Panc1 (cell line): ENCODE measurements at regions not wholly inside any gene's neighbourhood (a gene's known extent, or its start where the extent isn't known, plus 50 kb on each side); places are given as distances from the start of the nearest gene placed in this dataset.

Experiments
- ATAC-seq: fragments of 200-7000 bp; cut with Tn5 transposase; 2 replicates; pipeline ENCODE4 v1.9.1; 2020; ENCODE audit warnings: mild to moderate bottlenecking, moderate library complexity
- BruUV-seq: library from RNA; stranded (reverse); fragments of 400-500 nt; replicated peaks from 2 replicates; lab custom pipeline; 2021; lab: Mats Ljungman, UMichigan
- CTCF ChIA-PET: fragments of 300-600 bp; sonication (Branson Sonifier 250); formaldehyde crosslinking; loops from one replicate; lab custom pipeline; 2022; ENCODE audit warnings: antibody characterized with exemption; lab: Charles Lee
- POLR2A ChIA-PET: fragments of 300-600 bp; sonication (Branson Sonifier 250); formaldehyde crosslinking; loops from one replicate; lab custom pipeline; 2022; ENCODE audit warnings: antibody characterized with exemption; lab: Charles Lee
- DNase-seq: peaks from one replicate; pipeline ENCODE4 v3.0.0-alpha.2; 2010; ENCODE audit warnings: low read depth, low spot score
- H3K27ac ChIP-seq: 2 replicates; pipeline ENCODE4 v1.5.1; 2011; ENCODE audit warnings: mild to moderate bottlenecking, low read length, inconsistent platforms
- H3K27me3 ChIP-seq: fragments of 200-500 bp; sonication (Bioruptor generic); 2 replicates; pipeline ENCODE4 v1.6.0; 2014; ENCODE audit warnings: low read length, inconsistent platforms; ENCODE audit not compliant: control insufficient read depth, insufficient read depth
- H3K36me3 ChIP-seq: fragments of 200-500 bp; sonication (Bioruptor generic); 2 replicates; pipeline ENCODE4 v1.5.1; 2014; ENCODE audit warnings: inconsistent platforms, mild to moderate bottlenecking, low read length, moderate library complexity; ENCODE audit not compliant: control insufficient read depth, insufficient read depth
- H3K4me1 ChIP-seq: 2 replicates; pipeline ENCODE4 v1.5.1; 2011; ENCODE audit warnings: inconsistent platforms, mild to moderate bottlenecking, low read length, moderate library complexity; ENCODE audit not compliant: control insufficient read depth, insufficient read depth
- H3K4me3 ChIP-seq, 2 experiments: 2 replicates each; pipeline ENCODE4 v1.5.1; 2011 to 2012; ENCODE audit warnings: low read depth in 2 of 2, low read length in 2 of 2, mild to moderate bottlenecking in 2 of 2, inconsistent platforms in 1 of 2, moderate library complexity in 1 of 2
- H3K9me3 ChIP-seq: fragments of 200-500 bp; sonication (Bioruptor generic); 2 replicates; pipeline ENCODE4 v1.5.1; 2014; ENCODE audit warnings: low read depth, mild to moderate bottlenecking, inconsistent platforms, low read length, moderate library complexity; ENCODE audit not compliant: control insufficient read depth, insufficient read depth
- CTCF ChIP-seq: fragments of 450-650 bp; IDR thresholded peaks from 2 replicates; pipeline ENCODE4 v1.5.1; 2017; ENCODE audit warnings: mild to moderate bottlenecking
- REST ChIP-seq, 2 experiments: IDR thresholded peaks; 2 replicates each; pipeline ENCODE4 v1.6.1; 2011 to 2012; ENCODE audit warnings: low read depth in 2 of 2, control low read depth in 1 of 2, low read length in 1 of 2, mild to moderate bottlenecking in 1 of 2, moderate library complexity in 1 of 2; ENCODE audit not compliant: insufficient read depth in 1 of 2
- SIN3A ChIP-seq: IDR thresholded peaks from 2 replicates; pipeline ENCODE4 v1.6.1; 2012; ENCODE audit warnings: low read depth, mild to moderate bottlenecking, low read length, moderate library complexity, borderline replicate concordance; ENCODE audit not compliant: insufficient read depth
- TCF7L2 ChIP-seq: IDR thresholded peaks from 2 replicates; pipeline ENCODE4 v1.6.1; 2011; ENCODE audit warnings: mild to moderate bottlenecking, low read depth, low read length, inconsistent platforms
- in situ Hi-C: cut with HindIII; loops from 2 replicates; pipeline ENCODE4 v1.10.0; 2016; ENCODE audit warnings: low sequenced_read_pairs, low pct_unique_long_range_greater_than_20kb
- intact Hi-C: fragments of 100-400 bp; cut with micrococcal nuclease; formaldehyde crosslinking; loops from one replicate; pipeline ENCODE4 v1.10.0; 2022; ENCODE audit not compliant: unreplicated experiment

GRCh38 chr2:121072784-121073183, 212.2 kb downstream of the TFCP2L1 start:
- ATAC-seq (no peak), DNase-seq (no peak)
- Histone ChIP-seq H3K27me3 (no peaks in the 10 kb centered on the region), H3K4me3 (no peak overlapping the region), H3K4me1 (peaks cover 13% of the 10 kb centered on the region), H3K27ac (no peak overlapping the region), H3K9me3 (no peaks in the 10 kb centered on the region), H3K36me3 (no peaks in the 10 kb centered on the region)
- no TSS peak for BruUV-seq
- CTCF ChIA-PET, result no interaction called here
- in situ Hi-C loops, result no loop called here
- intact Hi-C loops, result loop anchor here (10.0 kb wide), 1 partner anchor 728 kb away; the partner anchor contains the start of gene INHBB
- TF ChIP-seq SIN3A (no peak), REST (IDR thresholded peaks at IDR 0.05; ENCODE audit: insufficient read depth in 1 of 2, low read depth in 2 of 2, low read length in 1 of 2) (no peak), CTCF (no peak)
- POLR2A ChIA-PET, result no interaction called here

- Histone ChIP-seq H3K4me3 (no peak overlapping the region), H3K27ac (no peak overlapping the region), H3K9me3 (no peaks in the 10 kb centered on the region), H3K4me1 (peaks cover 13% of the 10 kb centered on the region), H3K27me3 (no peaks in the 10 kb centered on the region), H3K36me3 (no peaks in the 10 kb centered on the region)
- in situ Hi-C loops (no loop called here), intact Hi-C loops (loop anchor here (10.0 kb wide), 1 partner anchor 729 kb away; the partner anchor contains the start of gene INHBB)
- no TSS peak for BruUV-seq
- ChIA-PET POLR2A (no interaction called here), CTCF (no interaction called here)
- ATAC-seq (no peak), DNase-seq (no peak)
- TF ChIP-seq TCF7L2, result no peak
Observed at GRCh38 chr2:121073320-121074210, 211.4 kb downstream of the TFCP2L1 start.
